Thyroid gland (tissue), 4 donors: ENCODE measurements at regions not wholly inside any gene's neighbourhood (a gene's known extent, or its start where the extent isn't known, plus 50 kb on each side); places are given as distances from the start of the nearest gene placed in this dataset.

Experiments used
- POLR2A ChIP-seq, 2 donors: fragments of 450-650 bp; IDR thresholded peaks; one replicate each; pipeline ENCODE4 v1.6.1; 2017; ENCODE audit warnings: antibody characterized with exemption in 2 of 2, mild to moderate bottlenecking in 2 of 2, moderate library complexity in 1 of 2
- TF ChIP-seq, protein P1 (sequence below), 6 experiments: fragments of 200-600 bp in 3 of 6; fragments of 450-650 bp in 3 of 6; sonication (generic) in 3 of 6; IDR thresholded peaks; one replicate each; pipeline ENCODE4 v1.5.1; 2016 to 2019; ENCODE audit warnings: antibody characterized with exemption in 6 of 6, mild to moderate bottlenecking in 2 of 6, inconsistent platforms in 1 of 6, moderate library complexity in 1 of 6

DNA sequence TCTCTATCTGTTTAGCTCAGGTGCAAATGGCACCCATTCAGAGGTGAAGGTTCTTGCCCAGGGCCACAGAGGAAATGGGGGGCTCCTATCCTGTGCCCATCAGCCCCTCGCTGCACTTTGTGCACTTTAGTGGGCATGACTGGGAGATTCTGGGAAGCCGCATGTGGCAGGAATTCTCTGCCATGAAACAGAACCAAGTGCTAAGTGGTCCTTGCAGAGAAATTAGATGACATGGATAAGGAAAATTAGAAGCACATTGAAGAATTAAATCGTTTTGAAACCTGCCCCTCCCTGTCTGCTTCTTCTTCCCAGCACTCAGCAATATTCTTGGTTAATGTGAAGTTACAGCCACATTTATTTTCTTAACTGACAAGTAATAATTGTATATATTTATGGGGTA, 185.2 kb upstream of the RTL1 start:
- TF ChIP-seq, protein P1, sequence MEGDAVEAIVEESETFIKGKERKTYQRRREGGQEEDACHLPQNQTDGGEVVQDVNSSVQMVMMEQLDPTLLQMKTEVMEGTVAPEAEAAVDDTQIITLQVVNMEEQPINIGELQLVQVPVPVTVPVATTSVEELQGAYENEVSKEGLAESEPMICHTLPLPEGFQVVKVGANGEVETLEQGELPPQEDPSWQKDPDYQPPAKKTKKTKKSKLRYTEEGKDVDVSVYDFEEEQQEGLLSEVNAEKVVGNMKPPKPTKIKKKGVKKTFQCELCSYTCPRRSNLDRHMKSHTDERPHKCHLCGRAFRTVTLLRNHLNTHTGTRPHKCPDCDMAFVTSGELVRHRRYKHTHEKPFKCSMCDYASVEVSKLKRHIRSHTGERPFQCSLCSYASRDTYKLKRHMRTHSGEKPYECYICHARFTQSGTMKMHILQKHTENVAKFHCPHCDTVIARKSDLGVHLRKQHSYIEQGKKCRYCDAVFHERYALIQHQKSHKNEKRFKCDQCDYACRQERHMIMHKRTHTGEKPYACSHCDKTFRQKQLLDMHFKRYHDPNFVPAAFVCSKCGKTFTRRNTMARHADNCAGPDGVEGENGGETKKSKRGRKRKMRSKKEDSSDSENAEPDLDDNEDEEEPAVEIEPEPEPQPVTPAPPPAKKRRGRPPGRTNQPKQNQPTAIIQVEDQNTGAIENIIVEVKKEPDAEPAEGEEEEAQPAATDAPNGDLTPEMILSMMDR (IDR thresholded peaks at IDR 0.05) = no peak
- TF ChIP-seq POLR2A (IDR thresholded peaks at IDR 0.05) = no peak
